HUES64 (cell line): ENCODE measurements at regions not wholly inside any gene's neighbourhood (a gene's known extent, or its start where the extent isn't known, plus 50 kb on each side); places are given as distances from the start of the nearest gene placed in this dataset.

Experiments
- H3K27ac ChIP-seq: 2 replicates; pipeline ENCODE4 v1.7.0; 2013; ENCODE audit warnings: low read depth, low read length, inconsistent platforms
- H3K27me3 ChIP-seq: 2 replicates; pipeline ENCODE4 v1.6.1; 2013; ENCODE audit warnings: mild to moderate bottlenecking, low read length; ENCODE audit not compliant: insufficient read depth
- H3K36me3 ChIP-seq: 2 replicates; pipeline ENCODE4 v1.6.1; 2013; ENCODE audit warnings: mild to moderate bottlenecking, low read length; ENCODE audit not compliant: insufficient read depth
- H3K4me1 ChIP-seq: 2 replicates; pipeline ENCODE4 v1.6.1; 2013; ENCODE audit warnings: mild to moderate bottlenecking, low read length, moderate library complexity; ENCODE audit not compliant: insufficient read depth
- H3K4me3 ChIP-seq: 2 replicates; pipeline ENCODE4 v1.5.1; 2013; ENCODE audit warnings: mild to moderate bottlenecking, low read length, moderate library complexity
- H3K9ac ChIP-seq: 2 replicates; pipeline ENCODE4 v1.6.1; 2013; ENCODE audit warnings: mild to moderate bottlenecking, low read depth, low read length
- H3K9me3 ChIP-seq: 2 replicates; pipeline ENCODE4 v1.6.1; 2013; ENCODE audit warnings: low read depth, low read length; ENCODE audit not compliant: insufficient read depth
- WGBS: fragments of 150-250, 120-280 bp; methylation state at CpG from one replicate; pipeline ENCODE4 v1.1.7; 2013; ENCODE audit warnings: missing lambda C conversion rate; 5-methylcytosine and 5-hydroxymethylcytosine counted together

- 73% methylated on average over 11 of the region's 11 CpGs for WGBS
- H3K27ac ChIP-seq, result no peak overlapping the region
- H3K4me1 ChIP-seq, result no peaks in the 10 kb centered on the region
- H3K27me3 ChIP-seq, result no peaks in the 10 kb centered on the region
- H3K9me3 ChIP-seq, result no peaks in the 10 kb centered on the region
- H3K4me3 ChIP-seq, result no peak overlapping the region
- H3K9ac ChIP-seq, result no peak overlapping the region
- no peaks in the 10 kb centered on the region for H3K36me3 ChIP-seq
Measured at GRCh38 chr9:134267305-134267880, 58.9 kb upstream of the RXRA start.

GRCh38 chr9:134267881-134268724, 58.2 kb upstream of the RXRA start:
- Histone ChIP-seq H3K27ac (no peak overlapping the region), H3K36me3 (no peaks in the 10 kb centered on the region), H3K4me3 (no peak overlapping the region), H3K4me1 (no peaks in the 10 kb centered on the region), H3K27me3 (no peaks in the 10 kb centered on the region), H3K9ac (0 out of 2 replicates have a peak overlapping the region, but pooled peaks have one; percentile 19), H3K9me3 (no peaks in the 10 kb centered on the region)
- 85% methylated on average over 28 of the region's 28 CpGs for WGBS

GRCh38 chr9:134268747-134269146, 57.5 kb upstream of the RXRA start:
- H3K9me3 ChIP-seq, result no peaks in the 10 kb centered on the region
- H3K4me3 ChIP-seq, result no peak overlapping the region
- no peaks in the 10 kb centered on the region for H3K27me3 ChIP-seq
- no peaks in the 10 kb centered on the region for H3K4me1 ChIP-seq
- no peaks in the 10 kb centered on the region for H3K36me3 ChIP-seq
- 98% methylated on average over 6 of the region's 6 CpGs for WGBS
- no peak overlapping the region for H3K9ac ChIP-seq
- H3K27ac ChIP-seq, result no peak overlapping the region

- Histone ChIP-seq H3K9ac (no peak overlapping the region), H3K4me3 (no peak overlapping the region), H3K27ac (no peak overlapping the region), H3K9me3 (no peaks in the 10 kb centered on the region), H3K4me1 (no peaks in the 10 kb centered on the region), H3K36me3 (no peaks in the 10 kb centered on the region), H3K27me3 (no peaks in the 10 kb centered on the region)
- WGBS, result 83% methylated on average over 24 of the region's 24 CpGs
Measured at GRCh38 chr9:134271338-134272301, 54.6 kb upstream of the RXRA start.

- H3K27ac ChIP-seq, result no peak overlapping the region
- no peaks in the 10 kb centered on the region for H3K27me3 ChIP-seq
- no peak overlapping the region for H3K9ac ChIP-seq
- no peaks in the 10 kb centered on the region for H3K4me1 ChIP-seq
- no peak overlapping the region for H3K4me3 ChIP-seq
- 87% methylated on average over 21 of the region's 21 CpGs for WGBS
- no peaks in the 10 kb centered on the region for H3K36me3 ChIP-seq
- no peaks in the 10 kb centered on the region for H3K9me3 ChIP-seq
Measured at GRCh38 chr9:134272302-134273023, 53.8 kb upstream of the RXRA start.

- WGBS, result 88% methylated on average over 5 of the region's 5 CpGs
- no peaks in the 10 kb centered on the region for H3K36me3 ChIP-seq
- no peak overlapping the region for H3K27ac ChIP-seq
- H3K27me3 ChIP-seq, result no peaks in the 10 kb centered on the region
- H3K4me3 ChIP-seq, result no peak overlapping the region
- no peaks in the 10 kb centered on the region for H3K4me1 ChIP-seq
- H3K9ac ChIP-seq, result no peak overlapping the region
- no peaks in the 10 kb centered on the region for H3K9me3 ChIP-seq
Measured at GRCh38 chr9:134273647-134274046, 52.6 kb upstream of the RXRA start.

GRCh38 chr9:134275375-134275774, 50.9 kb upstream of the RXRA start:
- no peaks in the 10 kb centered on the region for H3K9me3 ChIP-seq
- H3K27me3 ChIP-seq, result no peaks in the 10 kb centered on the region
- no peak overlapping the region for H3K4me3 ChIP-seq
- 77% methylated on average over 9 of the region's 9 CpGs for WGBS
- H3K36me3 ChIP-seq, result no peaks in the 10 kb centered on the region
- no peak overlapping the region for H3K27ac ChIP-seq
- no peaks in the 10 kb centered on the region for H3K4me1 ChIP-seq
- no peak overlapping the region for H3K9ac ChIP-seq

GRCh38 chr9:134276453-134277245, 49.6 kb upstream of the RXRA start:
- no peak overlapping the region for H3K27ac ChIP-seq
- no peak overlapping the region for H3K4me3 ChIP-seq
- H3K4me1 ChIP-seq, result no peaks in the 10 kb centered on the region
- WGBS, result 73% methylated on average over 13 of the region's 13 CpGs
- no peaks in the 10 kb centered on the region for H3K27me3 ChIP-seq
- H3K36me3 ChIP-seq, result no peaks in the 10 kb centered on the region
- H3K9me3 ChIP-seq, result no peaks in the 10 kb centered on the region
- no peak overlapping the region for H3K9ac ChIP-seq
